ENCODE measurements at regions not wholly inside any gene's neighbourhood (a gene's known extent, or its start where the extent isn't known, plus 50 kb on each side); places are given as distances from the start of the nearest gene placed in this dataset.
"Not testable (repeated sequence)": the region's sequence is repeated elsewhere in the genome, so short reads cannot be mapped to it uniquely, and the experiment has no call there.

DNA sequence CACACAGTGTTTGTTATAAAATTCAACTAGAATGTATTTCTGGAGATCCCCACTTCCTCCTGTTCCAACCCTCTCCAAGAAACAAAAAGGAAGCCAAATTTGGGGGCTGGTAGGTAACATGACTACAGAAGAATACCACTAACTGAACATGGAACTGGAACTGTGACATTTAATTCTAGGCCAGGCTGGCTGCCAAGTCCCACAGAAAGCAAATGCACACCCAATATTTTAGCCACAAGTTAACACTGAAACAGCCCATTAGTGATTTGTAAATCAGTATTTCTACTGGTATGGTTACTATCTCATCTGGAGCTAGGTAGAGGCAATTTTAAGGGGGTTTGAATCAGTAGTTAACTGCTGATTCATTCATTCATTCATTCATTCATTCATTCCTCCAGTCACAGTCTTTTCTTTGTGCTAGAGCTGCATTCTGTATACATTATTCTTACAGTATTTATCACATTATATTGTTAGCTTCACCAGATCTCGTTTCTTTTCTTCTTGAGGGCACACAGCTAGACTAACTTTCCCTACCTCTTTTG, 131.7 kb upstream of the GDNF start:
- no peak for DNase-seq (ENCODE audit: low read depth in 3 of 3, low spot score in 2 of 3)

DNA sequence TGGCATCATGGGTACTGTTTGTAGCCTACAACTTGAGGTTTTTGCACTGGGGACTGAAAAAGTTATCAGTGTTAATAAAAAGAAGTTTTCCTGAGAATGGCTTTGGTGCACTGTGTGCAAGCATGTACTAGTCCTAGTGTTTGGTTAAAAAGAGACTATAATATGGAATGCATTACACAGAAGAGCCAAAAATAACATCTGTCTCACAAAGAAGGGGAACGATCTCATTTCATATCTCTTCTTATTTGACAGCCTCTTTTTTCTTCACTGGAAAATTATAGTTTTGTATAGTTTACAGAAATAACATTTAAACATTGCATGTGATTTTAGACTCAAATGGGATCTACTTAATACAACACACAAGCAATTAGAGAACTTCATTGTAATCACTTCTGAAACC, 127.0 kb upstream of the GDNF start:
- DNase-seq (ENCODE audit: low read depth in 3 of 3, low spot score in 2 of 3): no peak

DNA sequence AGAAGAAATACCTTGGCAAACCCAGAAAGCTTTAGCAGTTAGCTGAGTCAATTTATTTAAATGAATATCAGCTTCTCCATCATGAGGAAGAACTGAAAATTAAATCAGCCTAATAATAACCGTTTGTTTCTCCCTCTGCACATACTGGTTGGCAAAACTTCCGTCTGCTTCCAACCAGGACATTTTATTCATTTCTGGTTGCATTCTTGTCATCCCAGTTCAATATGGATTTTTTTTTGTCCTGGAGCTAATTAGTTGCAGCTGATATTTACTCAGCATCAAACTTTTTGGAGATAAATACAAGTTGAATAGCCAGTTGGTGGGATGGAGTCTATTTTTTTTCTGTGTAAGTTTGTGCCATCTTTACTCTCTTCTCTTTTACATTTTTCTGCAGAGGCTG, 126.5 kb upstream of the GDNF start:
- no peak for DNase-seq (ENCODE audit: low read depth in 3 of 3, low spot score in 2 of 3)

DNA sequence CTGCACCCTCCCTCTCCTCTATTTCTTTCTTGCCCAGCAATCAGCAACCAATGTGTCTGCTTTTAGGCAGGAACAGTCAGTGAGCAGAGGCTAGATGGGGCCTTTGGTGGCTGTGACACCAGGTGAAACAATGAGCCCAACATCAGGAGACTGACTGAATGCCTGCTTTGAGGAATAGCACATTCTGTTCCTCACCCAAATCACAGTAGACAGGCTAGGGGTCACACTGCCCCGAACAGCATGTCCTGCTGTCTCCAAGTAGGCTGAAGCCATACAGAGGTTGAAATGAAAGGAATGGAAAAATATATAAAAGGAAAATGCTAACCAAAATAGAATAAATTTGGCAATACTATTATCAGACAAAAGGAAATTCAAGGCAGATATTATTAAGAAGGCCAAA, 122.5 kb upstream of the GDNF start:
- no peak for DNase-seq (ENCODE audit: low read depth in 3 of 3, low spot score in 2 of 3)

DNA sequence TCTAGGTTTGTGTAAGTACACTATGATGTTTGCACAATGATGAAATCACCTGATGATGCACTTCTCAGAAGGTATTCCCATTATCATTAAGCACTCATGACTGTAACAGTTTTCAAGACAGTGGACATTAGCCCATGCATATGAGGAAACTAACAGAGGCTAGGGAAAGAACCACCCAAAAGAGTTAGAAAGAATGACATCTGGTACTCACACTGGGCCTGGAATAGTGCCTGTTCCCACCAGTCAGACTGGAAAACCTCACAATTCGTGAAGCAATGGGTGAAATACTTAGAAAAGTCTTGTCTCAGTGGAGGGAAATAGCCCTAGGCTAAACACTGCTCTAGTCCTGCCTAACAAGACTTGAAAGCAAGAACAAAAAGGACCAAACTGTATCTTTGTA, 117.4 kb upstream of the GDNF start:
- DNase-seq (ENCODE audit: low read depth in 3 of 3, low spot score in 2 of 3): no peak

DNA sequence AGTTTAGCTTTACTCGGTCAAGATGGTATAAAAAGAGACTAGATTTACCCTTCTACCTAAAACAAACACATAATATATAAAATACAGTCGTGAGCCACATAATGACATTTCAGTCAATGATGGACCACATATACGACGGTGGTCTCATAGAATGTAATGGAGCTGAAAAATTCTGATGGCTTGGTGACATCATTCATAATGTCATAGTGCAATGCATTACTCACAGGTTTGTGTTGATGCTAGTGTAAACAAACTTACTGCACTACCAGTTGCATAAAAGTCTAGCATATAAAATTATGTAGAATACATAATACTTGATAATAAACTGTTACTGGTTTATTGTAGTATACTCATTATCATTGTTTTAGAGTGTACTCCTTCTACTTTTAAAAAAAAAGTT, 115.9 kb upstream of the GDNF start:
- DNase-seq (ENCODE audit: low read depth in 3 of 3, low spot score in 2 of 3): no peak

DNA sequence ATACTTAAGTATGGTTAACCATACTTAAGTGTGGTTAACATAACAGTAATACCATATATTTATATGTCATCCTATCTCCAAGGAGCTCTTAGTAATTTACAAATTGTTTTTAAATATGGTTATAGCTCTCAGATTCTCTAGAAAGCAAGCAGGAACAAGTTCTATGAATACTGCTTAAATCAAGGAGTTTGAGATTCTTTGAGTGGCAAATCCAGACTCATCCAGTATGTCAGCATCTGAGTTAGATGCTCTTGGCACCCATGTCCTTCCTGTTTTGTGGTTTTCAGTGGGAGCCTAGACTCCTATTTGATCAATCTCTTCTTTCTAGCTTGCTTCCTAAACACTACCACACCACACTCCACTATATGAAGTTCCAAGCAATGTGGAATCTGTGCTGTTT, 114.7 kb upstream of the GDNF start:
- no peak for DNase-seq (ENCODE audit: low read depth in 3 of 3, low spot score in 2 of 3)

GRCh38 chr5:37951946-37952721, 112.3 kb upstream of the GDNF start:
- DNase-seq (ENCODE audit: low read depth in 3 of 3, low spot score in 2 of 3): no peak

GRCh38 chr5:37950436-37950835, 110.6 kb upstream of the GDNF start:
- DNase-seq (ENCODE audit: low read depth in 3 of 3, low spot score in 2 of 3): no peak

DNA sequence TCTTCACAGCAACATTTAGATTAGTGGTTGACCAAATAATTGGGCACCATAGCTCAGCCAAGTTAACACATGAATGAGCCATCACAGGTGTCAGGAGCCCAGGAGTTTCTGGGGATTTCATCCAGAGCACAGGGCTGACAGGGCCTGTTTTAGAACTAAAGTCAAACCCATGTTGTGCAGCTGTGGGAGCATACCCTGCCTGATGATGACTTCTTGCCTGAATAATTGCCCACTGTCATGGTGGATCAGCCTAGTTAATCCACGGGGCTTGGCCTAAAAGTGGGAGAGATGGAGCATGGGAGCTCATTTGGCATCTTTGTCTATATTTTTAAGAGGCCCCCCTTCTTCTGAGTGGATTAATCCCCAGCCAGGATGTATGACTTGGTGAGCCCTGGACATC, 105.6 kb upstream of the GDNF start:
- DNase-seq (ENCODE audit: low read depth in 3 of 3, low spot score in 2 of 3): no peak

GRCh38 chr5:37943136-37943535, 103.3 kb upstream of the GDNF start:
- DNase-seq (ENCODE audit: low read depth in 3 of 3, low spot score in 2 of 3): not testable (repeated sequence)

DNA sequence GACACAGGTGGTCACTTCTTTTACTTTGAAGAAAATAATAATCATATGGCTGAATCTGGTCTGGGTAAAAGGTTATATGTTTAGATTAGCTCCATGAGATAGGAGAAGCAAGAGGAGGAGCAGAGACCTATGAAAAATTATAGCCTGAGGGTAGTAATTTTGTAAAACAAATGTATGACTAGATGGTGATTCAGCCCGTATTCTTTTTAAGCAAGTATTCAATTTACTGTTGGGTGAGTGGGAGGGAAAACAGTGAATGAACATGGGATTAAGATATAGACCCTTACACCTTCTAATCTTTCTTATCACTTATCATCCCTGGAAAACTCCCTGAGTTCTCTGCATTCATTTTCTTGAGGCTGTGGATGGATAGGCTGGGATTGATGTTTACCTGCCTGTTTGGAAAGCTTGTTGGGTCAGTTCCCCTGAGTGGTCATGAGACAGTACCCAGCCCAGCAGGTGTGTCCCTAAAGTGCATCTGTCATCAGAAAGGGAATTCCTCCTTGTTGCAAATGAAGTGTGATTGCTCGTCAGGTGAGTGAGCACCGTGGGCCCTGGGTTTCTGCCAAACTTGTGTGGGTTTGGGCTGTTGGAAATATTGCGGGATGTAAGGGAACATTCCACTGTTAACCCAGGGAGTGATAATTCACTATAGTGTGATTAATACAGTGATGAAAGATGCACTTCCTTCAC, 101.2 kb upstream of the GDNF start:
- DNase-seq (ENCODE audit: low read depth in 3 of 3, low spot score in 2 of 3): no peak

- no peak for DNase-seq (ENCODE audit: low read depth in 3 of 3, low spot score in 2 of 3)
Measured at GRCh38 chr5:37938861-37939260, 99.0 kb upstream of the GDNF start.

GRCh38 chr5:37938076-37938852, 98.4 kb upstream of the GDNF start:
- no peak for DNase-seq (ENCODE audit: low read depth in 3 of 3, low spot score in 2 of 3)

GRCh38 chr5:37936091-37936490, 96.2 kb upstream of the GDNF start:
- no peak for DNase-seq (ENCODE audit: low read depth in 3 of 3, low spot score in 2 of 3)

DNA sequence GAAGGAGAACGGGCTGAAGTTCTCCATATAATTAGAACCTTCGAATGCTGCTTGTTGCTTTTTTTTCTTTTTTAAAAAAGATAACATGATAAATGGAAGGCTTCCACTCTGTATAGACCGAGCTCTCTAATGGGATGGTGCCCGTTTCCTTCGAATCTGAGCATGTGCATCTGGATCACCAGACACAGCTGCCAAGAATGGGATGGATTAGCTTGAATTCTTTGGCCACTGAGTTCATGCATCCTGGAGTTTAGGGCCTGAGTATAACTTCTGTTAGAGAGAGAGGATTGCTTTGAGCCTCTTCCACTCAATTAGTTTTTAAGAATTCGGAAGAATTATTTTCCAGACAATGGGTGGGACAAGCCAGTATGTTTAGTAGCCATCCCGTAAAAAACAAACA, 93.7 kb upstream of the GDNF start:
- no peak for DNase-seq (ENCODE audit: low read depth in 3 of 3, low spot score in 2 of 3)

- DNase-seq (ENCODE audit: low read depth in 3 of 3, low spot score in 2 of 3): no peak
Measured at GRCh38 chr5:37932450-37932849, 92.6 kb upstream of the GDNF start.

DNA sequence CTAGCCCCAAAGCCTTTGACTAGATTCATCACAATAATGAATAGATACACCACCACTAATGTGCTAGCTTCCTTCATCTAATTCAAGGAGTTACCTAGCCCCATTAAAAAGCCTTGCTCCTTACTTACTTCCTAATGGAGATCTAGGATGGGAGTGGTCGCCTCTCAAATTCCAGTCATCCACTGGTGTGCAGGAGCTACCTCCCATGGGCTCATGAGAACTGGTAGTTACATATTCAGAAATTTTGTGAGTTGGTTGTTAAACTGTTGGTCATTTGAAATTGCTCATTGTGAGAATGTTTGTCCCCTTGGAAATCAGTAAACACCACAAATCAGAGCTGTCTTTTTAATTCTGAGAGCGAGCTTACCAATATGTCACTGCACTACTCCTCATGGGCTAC, 91.7 kb upstream of the GDNF start:
- no peak for DNase-seq (ENCODE audit: low read depth in 3 of 3, low spot score in 2 of 3)

GRCh38 chr5:37930350-37930749, 90.5 kb upstream of the GDNF start:
- DNase-seq (ENCODE audit: low read depth in 3 of 3, low spot score in 2 of 3): no peak

DNA sequence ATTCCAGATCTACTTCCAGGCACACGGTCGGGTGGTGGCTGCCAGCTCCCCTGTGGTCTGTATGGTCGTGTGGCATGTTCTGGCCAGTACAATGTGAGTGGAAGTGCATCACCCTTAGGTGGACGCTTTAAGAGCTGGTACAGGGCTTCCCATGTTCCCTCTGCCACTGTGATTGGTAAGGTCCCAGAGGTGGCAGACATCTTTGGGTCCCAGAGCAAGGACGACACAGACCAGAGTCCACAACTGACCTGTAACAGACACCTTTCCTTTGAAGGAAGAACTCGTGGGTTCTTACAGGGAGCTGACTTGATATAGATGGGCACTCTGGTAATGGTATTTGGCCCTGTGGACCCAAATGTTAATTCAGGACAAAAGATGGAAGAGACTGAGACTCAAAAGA, 90.0 kb upstream of the GDNF start:
- DNase-seq (ENCODE audit: low read depth in 3 of 3, low spot score in 2 of 3): no peak

DNA sequence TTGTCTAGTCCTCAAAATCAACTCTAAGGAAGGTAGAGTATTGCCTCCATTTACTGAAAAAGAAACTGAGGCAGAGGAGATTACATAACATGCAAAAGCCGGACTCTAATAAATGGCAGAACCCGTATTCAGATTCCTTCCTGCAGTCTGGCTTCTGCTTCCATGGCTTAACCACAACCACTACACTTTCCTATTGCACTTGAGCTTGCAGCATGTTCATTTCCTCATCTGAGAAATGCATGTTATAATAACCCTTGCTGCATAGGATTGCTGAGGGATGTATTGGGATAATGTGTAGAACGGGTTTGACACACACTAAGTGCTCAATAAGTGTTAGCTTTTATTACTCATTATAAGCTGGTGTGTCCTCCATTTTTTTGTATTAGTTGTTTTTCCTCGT, 87.9 kb upstream of the GDNF start:
- not testable (repeated sequence) for DNase-seq (ENCODE audit: low read depth in 3 of 3, low spot score in 2 of 3)

Data from right renal cortex interstitium (tissue), 3 donors.